GM11168 (cell line): ENCODE measurements at regions not wholly inside any gene's neighbourhood (a gene's known extent, or its start where the extent isn't known, plus 50 kb on each side); places are given as distances from the start of the nearest gene placed in this dataset.
"Not testable (repeated sequence)": the region's sequence is repeated elsewhere in the genome, so short reads cannot be mapped to it uniquely, and the experiment has no call there.

Experiments used
- in situ Hi-C: fragments of 300-500 bp; cut with MboI; formaldehyde crosslinking; loops from one replicate; pipeline ENCODE4 v1.12.0; 2022; ENCODE audit warnings: low sequenced_read_pairs; ENCODE audit not compliant: unreplicated experiment

DNA sequence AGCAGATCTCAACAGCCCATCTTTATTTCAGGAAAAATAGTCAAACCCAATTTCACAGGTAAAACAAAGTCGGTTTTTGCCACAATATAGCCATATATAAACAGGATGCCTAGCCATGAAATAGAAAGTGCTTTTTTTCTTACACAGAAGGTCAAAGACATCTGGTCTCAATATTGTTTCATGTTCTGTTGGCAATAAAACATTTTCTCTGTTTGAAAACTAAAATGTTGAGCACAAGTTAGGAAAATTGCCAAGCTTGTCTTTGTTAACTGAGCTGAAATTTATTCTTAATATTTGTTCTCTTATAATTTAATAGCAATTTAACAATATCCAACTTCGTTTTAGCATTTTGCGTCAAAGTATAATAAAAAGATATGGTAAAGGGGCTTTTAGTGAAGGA, 673.4 kb downstream of the DTWD2 start:
- in situ Hi-C loops = no loop called here

GRCh38 chr5:118311103-118311819, 677.1 kb downstream of the DTWD2 start:
- in situ Hi-C loops = no loop called here

DNA sequence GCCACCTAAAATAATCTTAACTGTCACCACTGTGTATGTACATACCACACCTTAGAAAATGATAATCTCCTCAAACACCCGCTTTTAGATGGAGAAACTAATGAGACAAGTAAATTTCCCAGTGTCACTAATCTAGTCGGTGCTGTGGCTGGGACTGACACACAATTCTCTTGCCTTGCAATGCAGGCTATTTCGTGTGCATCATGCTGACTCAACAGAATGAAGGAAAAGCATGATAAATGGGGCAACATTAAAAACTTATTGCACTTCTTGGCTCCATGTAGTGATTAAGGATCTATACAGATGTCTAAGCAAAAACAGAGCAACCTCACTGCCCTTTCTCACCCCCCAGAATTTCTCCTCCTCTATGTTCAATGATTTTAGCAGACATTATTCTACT, 677.9 kb downstream of the DTWD2 start:
- in situ Hi-C loops = no loop called here

GRCh38 chr5:118303296-118303695, 685.1 kb downstream of the DTWD2 start:
- in situ Hi-C loops = no loop called here

GRCh38 chr5:118302786-118303185, 685.6 kb downstream of the DTWD2 start:
- in situ Hi-C loops = no loop called here

- in situ Hi-C loops = no loop called here
These were observed 686.7 kb downstream of the DTWD2 start for GRCh38 chr5:118301696-118302095.

DNA sequence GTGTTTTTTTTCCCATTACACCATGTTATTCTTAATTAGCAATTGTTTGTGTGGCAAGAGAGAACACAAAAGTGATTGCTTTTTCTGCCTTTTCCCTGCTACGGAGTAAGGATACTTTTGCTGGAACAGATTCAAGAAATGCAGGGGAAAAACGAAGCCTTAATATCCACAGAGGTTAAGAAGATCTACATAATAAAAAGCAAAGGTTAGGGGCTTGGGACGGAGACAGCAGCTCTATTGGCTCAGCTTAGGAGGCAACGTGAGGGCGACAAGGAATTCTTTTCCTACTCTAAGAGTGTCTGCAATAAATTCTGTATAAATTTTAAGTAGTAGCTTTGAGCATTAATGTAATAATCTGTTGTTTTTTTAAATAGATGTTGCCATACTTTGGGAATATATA, 693.3 kb downstream of the DTWD2 start:
- in situ Hi-C loops = no loop called here

DNA sequence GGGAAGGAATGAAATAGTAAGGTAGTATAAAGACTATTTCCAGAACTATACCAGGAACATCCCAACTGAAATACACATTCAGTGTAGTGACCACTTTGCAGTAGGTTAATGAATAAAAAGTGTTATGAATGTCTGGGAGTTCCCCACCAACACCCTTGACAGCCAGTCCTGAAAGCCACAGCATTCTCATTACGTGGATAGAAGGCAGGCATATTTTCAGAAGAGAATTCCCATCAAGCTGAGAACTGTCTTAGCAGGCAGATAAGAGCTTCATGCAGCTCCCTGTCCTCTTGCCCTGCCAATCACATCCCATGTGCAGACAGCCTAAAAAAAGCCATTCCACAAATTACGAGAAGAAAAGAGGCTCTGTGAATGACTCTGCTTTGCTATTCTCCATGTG, 695.0 kb downstream of the DTWD2 start:
- in situ Hi-C loops = no loop called here

GRCh38 chr5:118290204-118290603, 698.1 kb downstream of the DTWD2 start:
- in situ Hi-C loops = no loop called here

GRCh38 chr5:118284230-118284629, 704.1 kb downstream of the DTWD2 start:
- in situ Hi-C loops = not testable (repeated sequence)

DNA sequence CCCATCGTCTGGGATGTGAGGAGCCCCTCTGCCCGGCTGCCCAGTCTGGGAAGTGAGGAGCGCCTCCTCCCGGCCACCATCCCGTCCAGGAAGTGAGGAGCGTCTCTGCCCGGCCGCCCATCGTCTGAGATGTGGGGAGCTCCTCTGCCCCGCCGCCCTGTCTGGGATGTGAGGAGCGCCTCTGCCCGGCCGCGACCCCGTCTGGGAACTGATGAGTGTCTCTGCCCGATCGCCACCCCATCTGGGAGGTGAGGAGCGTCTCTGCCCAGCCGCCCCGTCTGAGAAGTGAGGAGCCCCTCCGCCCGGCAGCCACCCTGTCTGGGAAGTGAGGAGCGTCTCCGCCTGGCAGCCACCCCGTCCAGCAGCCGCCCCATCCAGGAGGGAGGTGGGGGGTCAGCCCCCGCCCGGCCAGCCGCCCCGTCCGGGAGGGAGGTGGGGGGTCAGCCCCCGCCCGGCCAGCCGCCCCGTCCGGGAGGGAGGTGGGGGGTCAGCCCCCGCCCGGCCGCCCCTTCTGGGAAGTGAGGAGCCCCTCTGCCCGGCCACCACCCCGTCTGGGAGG, 705.8 kb downstream of the DTWD2 start:
- in situ Hi-C loops = not testable (repeated sequence)

DNA sequence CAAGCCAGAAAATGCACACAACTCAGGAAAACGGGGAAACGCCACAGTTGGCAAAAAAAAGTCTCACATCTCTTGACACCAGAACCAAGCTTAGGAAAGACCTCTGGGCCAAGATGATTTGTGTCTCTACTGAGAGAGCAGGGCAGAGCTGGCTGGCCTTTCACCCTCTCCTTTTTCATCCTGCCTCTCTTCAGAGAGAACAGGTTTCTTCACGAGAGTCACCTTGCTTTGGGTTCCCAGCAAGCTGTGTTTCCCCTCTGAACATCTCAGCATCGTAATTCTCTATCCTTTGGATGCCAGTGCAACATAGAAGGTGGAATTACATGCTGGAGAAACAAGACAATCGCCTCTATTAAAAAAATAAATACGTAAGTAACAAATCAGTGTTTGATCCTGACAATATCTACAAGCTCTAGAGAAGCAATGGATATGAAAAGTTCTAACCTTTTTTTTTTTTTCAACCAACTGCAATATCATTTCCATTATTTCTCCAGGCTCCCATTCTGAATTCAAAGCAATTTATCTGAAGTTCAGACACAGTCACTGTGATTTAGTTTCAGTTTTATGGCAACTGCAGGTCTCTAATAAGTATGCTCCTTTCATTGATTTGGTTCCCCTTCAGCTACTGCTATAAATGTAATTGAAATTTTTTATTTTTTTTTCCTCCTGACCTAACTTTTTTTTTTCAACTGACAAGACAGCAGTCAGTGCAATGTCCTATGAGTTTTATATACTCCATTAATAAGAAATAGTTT, 708.6 kb downstream of the DTWD2 start:
- in situ Hi-C loops = no loop called here

DNA sequence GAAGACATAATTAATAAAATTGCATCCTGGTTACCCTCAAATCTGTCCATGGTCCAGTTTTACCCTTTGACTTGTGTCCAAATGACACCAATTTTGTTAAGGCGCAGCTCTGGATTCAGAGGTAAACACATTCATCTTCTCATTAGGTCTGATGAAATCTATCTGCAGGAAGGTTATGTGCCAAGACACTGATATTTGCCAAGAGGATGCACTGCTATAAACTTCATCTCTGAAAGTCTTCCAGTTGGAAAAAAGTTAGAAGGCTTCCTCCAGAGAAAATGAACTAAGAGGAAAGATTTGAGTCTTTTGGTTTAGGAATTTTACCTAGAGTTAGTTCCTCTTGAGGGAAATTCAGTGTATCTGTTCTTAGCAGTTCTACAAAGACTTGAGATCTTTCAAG, 717.8 kb downstream of the DTWD2 start:
- in situ Hi-C loops = no loop called here

DNA sequence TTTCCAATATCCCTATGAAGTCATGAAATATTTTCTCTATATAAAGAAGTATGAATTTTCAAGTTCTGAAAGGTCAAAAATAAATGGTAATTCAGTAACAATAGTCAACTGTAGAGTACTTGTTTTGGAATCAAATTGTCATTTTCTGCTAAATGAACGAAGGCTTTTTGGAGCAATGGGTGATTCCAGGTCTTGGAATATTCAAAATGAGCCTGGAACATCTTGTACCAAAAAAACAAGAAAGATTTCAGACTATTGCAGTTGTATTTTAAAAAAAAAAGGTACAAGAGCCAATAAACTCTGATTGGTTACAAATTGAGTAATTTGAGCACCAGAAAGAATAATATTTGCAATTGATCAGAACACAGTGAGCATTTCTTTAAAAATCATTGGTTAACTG, 730.1 kb downstream of the DTWD2 start:
- in situ Hi-C loops = no loop called here

- in situ Hi-C loops = no loop called here
These were observed 731.3 kb downstream of the DTWD2 start for GRCh38 chr5:118257066-118257465.

DNA sequence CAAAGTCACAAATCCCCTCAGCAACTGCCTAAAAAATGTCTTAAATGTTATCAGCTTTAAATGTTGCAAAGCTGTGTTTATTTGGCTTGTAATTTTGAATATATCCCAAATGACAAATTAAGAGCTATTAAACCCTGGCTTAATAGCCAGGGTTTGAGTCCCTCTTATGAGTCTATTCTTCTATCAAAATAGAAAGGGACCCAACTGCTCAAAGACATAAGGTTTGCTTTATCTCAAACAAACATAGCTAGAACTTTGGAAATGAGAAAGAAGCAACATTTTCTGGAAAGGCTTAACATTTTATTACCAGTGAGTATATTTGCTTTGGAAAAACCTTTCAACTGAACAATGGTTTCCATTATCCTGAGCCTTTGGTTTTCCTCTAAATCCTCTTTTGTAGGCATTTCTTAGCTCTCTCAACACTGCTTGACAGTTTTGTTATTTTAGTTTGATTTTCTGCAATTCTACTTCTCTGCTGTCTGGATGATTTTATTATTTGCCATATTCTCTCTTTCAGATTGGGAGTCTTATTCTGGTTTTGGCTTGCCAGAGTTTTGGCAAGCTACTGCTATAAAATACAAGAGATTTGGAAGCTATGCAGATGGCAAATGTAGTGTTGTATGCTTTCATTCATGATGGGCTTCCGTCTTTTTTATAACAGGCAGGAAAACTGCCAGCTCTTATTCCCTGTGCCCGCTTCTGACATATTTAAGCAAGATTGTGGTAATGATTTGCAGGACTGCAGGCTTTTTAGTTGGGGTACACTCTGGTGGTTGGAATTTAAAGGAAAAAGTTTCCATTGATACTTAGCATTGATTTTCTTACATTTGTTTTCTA, 734.9 kb downstream of the DTWD2 start:
- in situ Hi-C loops = no loop called here

DNA sequence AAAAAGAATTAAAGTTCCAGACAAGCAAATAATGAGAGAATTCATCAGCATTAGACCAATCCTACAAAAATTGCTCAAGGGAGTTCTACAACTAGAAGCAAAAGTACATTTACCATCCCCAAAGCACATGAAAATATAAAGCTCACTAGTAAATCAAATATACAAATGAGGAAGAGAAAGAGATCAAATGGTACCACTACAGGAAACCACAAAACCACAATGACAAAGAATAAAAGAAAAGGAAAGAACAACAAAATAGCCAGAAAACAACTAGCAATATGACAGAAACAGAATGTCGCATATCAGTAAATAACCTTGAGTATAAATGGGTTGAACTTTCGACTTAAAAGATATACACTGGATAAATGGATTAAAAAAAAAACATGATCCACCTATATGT, 739.0 kb downstream of the DTWD2 start:
- in situ Hi-C loops = no loop called here

DNA sequence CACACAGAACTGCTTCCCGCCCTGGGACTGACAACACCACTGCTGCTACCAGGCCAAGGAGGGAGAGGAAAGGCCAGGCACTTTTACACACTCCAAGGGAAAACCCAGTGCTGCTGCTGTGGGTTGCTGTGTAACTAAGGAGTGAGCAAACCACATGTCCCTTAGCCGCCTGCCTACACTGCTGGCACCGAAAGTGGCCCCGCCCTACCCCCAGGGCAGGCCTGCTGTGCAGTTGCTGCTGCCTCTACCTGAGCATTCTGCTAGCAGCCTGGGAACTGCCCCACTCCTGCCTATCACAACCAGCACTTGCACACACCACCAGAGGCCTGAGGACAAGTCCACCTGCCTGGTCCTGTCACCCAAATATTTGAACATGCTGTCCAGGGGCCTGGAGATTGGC, 740.9 kb downstream of the DTWD2 start:
- in situ Hi-C loops = no loop called here

GRCh38 chr5:118243613-118244012, 744.7 kb downstream of the DTWD2 start:
- in situ Hi-C loops = no loop called here

- in situ Hi-C loops = no loop called here
These were observed 745.3 kb downstream of the DTWD2 start for GRCh38 chr5:118243068-118243467.
